GM18868 (cell line): ENCODE measurements at regions not wholly inside any gene's neighbourhood (a gene's known extent, or its start where the extent isn't known, plus 50 kb on each side); places are given as distances from the start of the nearest gene placed in this dataset.

Source experiments
- ATAC-seq: cut with Tn5 transposase; IDR thresholded peaks from one replicate; pipeline ENCODE4 v1.9.1; 2021; ENCODE audit warnings: mild to moderate bottlenecking, moderate library complexity; ENCODE audit not compliant: unreplicated experiment

- ATAC-seq: no peak
Measured at GRCh38 chr9:107730666-107731065, 241.1 kb upstream of the KLF4 start.

GRCh38 chr9:107727086-107727780, 237.7 kb upstream of the KLF4 start:
- ATAC-seq: no peak

GRCh38 chr9:107723015-107723414, 233.4 kb upstream of the KLF4 start:
- no peak for ATAC-seq

DNA sequence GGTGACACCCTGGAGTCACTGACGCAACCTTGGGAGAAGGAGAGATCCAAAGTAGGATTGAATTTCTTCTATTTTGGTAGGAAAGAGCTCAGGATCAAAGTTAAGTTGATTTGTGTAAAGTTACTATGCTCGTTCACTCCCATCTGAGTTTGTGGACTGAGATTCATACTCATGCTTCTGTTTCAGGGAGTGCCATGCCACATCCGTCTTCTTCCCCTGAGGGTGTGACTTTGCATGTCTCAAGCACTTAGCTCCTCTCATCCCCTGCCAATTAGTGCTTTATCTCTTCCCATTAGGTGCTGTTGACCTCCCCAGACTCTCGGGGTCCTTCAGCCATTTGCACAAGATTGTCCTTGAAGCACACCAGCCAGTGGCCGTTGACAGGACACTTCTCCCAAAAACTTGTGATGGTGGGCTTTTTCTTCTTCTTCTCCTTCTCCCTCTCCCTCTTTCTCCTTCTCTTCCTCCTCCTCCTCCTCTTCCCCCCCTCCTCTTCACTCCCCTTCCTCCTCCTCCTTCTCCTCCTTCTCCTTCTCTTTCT, 232.2 kb upstream of the KLF4 start:
- ATAC-seq: no peak

- ATAC-seq: no peak
Measured at GRCh38 chr9:107720501-107720900, 230.9 kb upstream of the KLF4 start.

- ATAC-seq: no peak
Measured at GRCh38 chr9:107717529-107718314, 228.2 kb upstream of the KLF4 start.

DNA sequence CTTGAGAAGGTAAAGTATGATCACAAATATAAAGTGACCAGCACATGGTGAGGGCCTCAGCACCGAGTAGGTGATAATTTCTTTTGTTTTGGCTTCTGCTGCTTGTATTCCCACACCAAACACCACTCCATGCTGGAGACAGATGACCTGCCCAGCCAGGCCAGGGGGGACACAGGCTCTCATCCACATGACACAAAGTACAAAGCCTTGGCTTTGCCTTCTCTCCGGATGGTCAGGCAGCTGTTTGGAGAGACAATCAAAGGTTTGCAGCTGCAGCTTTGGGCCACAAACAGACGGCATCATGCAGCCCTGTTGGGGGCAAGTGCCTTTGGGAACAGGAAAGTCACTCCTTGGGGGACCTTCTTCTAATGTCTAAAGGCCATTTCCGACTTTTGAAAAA, 226.2 kb upstream of the KLF4 start:
- ATAC-seq: no peak

DNA sequence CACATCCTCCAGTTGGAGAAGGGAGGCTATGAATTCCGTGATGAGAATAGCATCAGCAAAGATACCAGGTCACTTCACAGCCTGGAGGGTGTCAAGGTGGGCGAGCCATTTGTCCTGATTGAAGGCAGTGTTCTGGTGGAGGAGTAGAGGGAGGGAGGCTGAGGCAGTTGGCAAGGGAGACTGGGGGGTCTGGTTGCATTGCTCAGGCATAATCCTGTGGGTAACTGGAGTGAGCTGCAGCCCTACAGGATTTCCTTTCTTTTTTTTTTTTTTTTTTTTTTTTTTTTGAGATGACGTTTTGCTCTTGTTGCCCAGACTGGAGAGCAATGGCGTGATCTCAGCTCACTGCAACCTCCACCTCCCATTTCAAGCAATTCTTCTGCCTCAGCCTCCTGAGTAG, 223.9 kb upstream of the KLF4 start:
- ATAC-seq: no peak

DNA sequence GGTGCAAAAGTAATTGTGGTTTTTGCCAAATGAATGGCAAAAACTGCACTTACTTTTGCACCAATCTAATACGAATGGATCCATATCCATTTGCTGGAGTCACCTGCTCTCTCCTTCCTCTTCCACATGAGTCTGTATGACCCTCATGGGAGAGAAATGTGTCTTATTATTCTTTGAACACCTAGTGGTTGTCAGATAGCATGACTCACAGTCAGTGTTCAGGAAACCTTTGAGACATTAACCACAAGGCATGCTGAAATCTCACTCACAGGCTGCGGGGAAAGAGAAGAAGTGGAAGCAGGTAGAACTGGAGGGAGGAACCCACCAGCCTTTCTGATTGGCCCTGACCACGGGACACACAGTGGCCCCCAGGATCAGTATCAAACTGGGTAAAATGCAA, 222.8 kb upstream of the KLF4 start:
- peak; percentile 85 for ATAC-seq

DNA sequence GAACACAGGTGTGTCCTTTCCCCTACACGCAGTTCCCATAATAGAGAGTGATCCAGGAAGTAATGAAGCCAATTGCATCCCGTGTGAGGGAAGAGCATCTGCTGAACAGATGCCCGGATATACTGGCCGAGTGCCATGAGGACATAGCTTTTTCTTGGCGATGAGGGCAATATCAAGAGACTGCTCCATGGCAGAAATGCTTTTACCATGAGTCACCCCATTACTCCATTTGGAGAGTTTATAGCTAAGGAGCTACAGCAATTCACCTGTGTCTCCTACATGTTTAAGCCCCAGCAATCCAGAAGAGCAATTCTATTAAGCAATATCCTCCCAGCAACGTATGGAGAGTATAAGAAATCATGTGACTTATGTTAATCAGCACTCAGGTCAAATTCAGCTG, 222.0 kb upstream of the KLF4 start:
- ATAC-seq: no peak

DNA sequence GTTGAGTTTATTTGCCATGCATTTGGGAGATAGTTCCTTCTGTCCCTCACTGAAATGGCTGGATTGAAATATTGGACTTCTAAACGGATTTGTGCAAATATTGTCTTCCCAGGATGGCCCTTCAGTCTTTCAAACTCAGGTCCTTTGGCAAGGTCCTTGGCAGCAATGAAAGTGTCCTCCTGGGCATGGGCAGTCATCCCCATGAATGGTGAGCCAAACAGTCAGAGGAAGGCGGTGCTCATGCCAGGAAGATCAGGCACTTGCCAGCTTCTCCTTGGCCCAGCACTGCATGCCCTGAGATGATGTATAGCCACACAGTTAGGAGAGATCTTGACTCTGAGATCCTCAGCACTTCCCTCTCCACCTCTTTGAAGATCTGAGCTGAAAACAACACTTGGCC, 221.4 kb upstream of the KLF4 start:
- no peak for ATAC-seq

GRCh38 chr9:107710546-107710945, 221.0 kb upstream of the KLF4 start:
- ATAC-seq: no peak

GRCh38 chr9:107708791-107709190, 219.2 kb upstream of the KLF4 start:
- ATAC-seq: no peak

DNA sequence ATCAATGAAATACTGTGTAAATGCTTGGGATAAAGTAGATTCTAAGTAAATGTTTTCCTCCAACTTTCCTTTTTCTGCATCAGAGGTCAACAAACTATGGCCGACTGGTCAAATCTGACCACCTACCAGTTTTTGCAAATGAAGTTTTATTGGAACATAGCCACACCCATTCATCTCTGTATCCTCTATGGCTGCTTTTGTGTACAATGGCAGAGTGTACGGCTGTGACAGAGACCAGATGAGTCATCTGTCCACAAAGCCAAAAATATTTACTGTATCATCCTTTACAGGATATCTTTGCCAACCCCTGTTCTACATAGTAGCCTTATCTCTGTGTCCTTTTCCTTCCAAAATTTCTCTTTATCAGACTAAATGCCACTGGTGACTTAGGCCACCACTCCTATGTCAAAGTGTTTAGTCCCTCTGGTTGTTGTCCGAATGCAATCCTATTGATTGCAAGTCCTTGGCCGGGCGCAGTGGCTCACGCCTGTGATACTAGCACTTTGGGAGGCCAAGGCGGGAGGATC, 218.4 kb upstream of the KLF4 start:
- ATAC-seq: no peak

- no peak for ATAC-seq
Measured at GRCh38 chr9:107707428-107707837, 217.9 kb upstream of the KLF4 start.

DNA sequence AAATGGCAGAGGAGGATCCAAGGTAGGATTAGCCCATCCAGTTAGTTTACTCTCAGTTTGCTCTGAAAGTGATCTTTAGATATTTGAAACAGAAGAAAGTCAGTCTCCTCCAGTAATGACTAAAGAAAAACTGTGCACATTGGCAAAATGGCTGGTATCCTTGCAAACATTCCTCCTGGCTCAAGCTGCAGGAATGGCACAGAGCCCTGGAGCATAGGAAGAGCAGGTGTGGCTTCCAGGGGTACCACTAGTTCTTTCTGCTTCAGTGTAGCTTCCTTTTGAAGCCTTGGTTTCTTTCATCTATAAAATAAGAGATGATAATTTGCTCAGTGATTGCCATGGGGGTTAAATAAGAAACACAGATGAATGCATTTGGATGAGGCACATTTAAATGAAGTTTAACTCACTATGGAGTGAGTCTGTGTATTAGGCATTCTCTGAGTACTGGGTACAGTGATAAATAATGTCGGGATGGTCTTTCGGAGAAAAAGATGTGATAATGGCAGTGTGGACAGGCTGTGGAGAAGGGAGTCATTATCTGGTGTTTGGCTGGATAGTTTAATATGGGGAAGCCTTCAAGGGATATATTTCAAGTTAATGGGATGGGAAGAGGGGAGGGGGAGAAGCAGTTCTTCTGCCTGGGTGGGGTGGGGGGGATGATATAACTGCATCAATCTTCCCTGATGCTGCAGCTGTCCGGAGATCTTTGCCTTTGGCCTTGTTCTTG, 217.3 kb upstream of the KLF4 start:
- ATAC-seq: no peak

DNA sequence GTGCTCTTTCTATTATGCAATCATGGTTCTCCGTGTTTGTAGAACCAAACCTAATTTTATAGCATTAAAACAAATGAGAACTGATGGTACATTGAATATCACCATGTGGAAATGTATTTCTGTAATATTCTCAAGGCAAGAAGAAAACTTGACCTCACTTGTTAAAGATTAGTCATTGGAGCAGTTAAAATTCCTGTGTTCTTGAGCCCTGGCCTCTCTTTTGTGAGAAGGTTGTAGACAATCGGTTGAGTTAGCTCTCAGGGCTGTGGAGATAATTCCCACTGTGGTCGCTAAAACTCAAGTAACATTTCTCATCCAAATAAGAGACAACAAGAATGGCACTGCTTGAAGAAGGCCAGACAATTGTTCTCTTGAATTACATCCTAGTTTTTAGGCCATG, 216.0 kb upstream of the KLF4 start:
- no peak for ATAC-seq

GRCh38 chr9:107704774-107705173, 215.2 kb upstream of the KLF4 start:
- no peak for ATAC-seq

- no peak for ATAC-seq
Measured at GRCh38 chr9:107703651-107704050, 214.1 kb upstream of the KLF4 start.

DNA sequence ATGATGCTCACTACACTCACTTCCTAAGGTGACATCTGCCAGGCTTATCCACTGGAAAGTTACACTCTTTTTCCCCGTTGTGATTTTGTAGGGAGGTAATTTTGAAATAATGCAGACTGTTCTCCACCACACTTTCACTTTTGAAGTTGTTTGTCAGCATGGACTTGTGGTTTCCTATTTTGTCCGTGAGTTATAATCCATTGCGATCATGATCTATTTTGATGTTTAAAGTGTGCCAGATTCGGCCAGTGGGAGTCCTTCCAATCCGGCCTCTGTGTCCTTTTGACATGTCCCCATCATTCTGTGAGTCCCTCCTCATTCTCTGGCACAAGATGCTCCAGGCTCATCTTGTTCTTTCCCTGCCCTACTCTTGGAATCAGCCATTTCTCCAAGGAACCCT, 211.3 kb upstream of the KLF4 start:
- ATAC-seq: no peak

DNA sequence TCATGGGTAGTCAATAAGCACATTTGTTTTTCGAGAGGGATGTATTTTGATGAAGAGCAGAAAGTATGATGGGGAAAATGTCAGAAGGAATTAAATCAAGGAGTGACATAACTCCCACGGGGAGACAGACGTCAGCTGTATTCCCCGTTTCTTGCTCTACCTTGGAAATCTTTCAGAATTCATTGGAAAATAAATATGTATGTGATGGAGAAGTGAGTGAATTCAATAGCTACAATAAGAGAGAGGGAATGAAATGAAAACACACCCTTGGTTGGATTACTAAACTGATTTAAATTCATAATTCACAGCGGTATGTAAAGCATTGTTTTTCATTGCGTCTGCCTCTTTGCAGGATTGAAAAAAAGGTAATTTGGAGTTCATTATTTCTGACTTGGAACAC, 209.7 kb upstream of the KLF4 start:
- no peak for ATAC-seq
